Trophoblast cell (in vitro differentiated cells and primary cell): ENCODE measurements at regions not wholly inside any gene's neighbourhood (a gene's known extent, or its start where the extent isn't known, plus 50 kb on each side); places are given as distances from the start of the nearest gene placed in this dataset.
"Not testable (repeated sequence)": the region's sequence is repeated elsewhere in the genome, so short reads cannot be mapped to it uniquely, and the experiment has no call there.

Source experiments
- DNase-seq, 2 donors: peaks; one replicate each; pipeline ENCODE4 v3.0.0-alpha.2; 2016
- H2AFZ ChIP-seq: 2 replicates; pipeline ENCODE4 v1.6.1; 2013; ENCODE audit warnings: low read length, moderate library complexity, mild to moderate bottlenecking; ENCODE audit not compliant: insufficient read depth, poor library complexity
- H2AK5ac ChIP-seq: 2 replicates; pipeline ENCODE4 v1.6.1; 2013; ENCODE audit warnings: mild to moderate bottlenecking, low read length
- H2BK120ac ChIP-seq: 2 replicates; pipeline ENCODE4 v1.6.1; 2013; ENCODE audit warnings: low read length, mild to moderate bottlenecking, moderate library complexity; ENCODE audit not compliant: insufficient read depth, poor library complexity
- H2BK12ac ChIP-seq: 2 replicates; pipeline ENCODE4 v1.6.1; 2013; ENCODE audit warnings: mild to moderate bottlenecking, low read length, moderate library complexity
- H2BK5ac ChIP-seq: 2 replicates; pipeline ENCODE4 v1.6.1; 2013; ENCODE audit warnings: low read length, low read depth, moderate library complexity, mild to moderate bottlenecking; ENCODE audit not compliant: poor library complexity
- H3K14ac ChIP-seq: 2 replicates; pipeline ENCODE4 v1.6.1; 2013; ENCODE audit warnings: mild to moderate bottlenecking, low read length
- H3K18ac ChIP-seq: 2 replicates; pipeline ENCODE4 v1.6.1; 2013; ENCODE audit warnings: mild to moderate bottlenecking, low read length
- H3K23ac ChIP-seq: 2 replicates; pipeline ENCODE4 v1.6.1; 2013; ENCODE audit warnings: low read length
- H3K27ac ChIP-seq: 2 replicates; pipeline ENCODE4 v1.5.1; 2013; ENCODE audit warnings: low read depth, mild to moderate bottlenecking, inconsistent platforms, low read length, moderate library complexity
- H3K27me3 ChIP-seq: 2 replicates; pipeline ENCODE4 v1.6.1; 2013; ENCODE audit warnings: inconsistent platforms, mild to moderate bottlenecking, low read length, moderate library complexity; ENCODE audit not compliant: insufficient read depth
- H3K36me3 ChIP-seq, 2 experiments: 1 replicate in 1 of 2; 2 replicates in 1 of 2; pipeline ENCODE4 v1.6.1; 2013; ENCODE audit warnings: low read length in 2 of 2, mild to moderate bottlenecking in 2 of 2, moderate library complexity in 1 of 2; ENCODE audit not compliant: insufficient read depth in 2 of 2, control insufficient read depth in 1 of 2
- H3K4ac ChIP-seq: 2 replicates; pipeline ENCODE4 v1.6.1; 2013; ENCODE audit warnings: low read depth, mild to moderate bottlenecking, low read length, moderate library complexity
- H3K4me1 ChIP-seq, 2 experiments: 1 replicate in 1 of 2; 2 replicates in 1 of 2; pipeline ENCODE4 v1.6.1; 2013; ENCODE audit warnings: low read length in 2 of 2, mild to moderate bottlenecking in 2 of 2, moderate library complexity in 1 of 2; ENCODE audit not compliant: insufficient read depth in 2 of 2, control insufficient read depth in 1 of 2
- H3K4me2 ChIP-seq: 2 replicates; pipeline ENCODE4 v1.6.1; 2013; ENCODE audit warnings: inconsistent platforms, mild to moderate bottlenecking, low read length, moderate library complexity
- H3K4me3 ChIP-seq: 2 replicates; pipeline ENCODE4 v1.5.1; 2013; ENCODE audit warnings: mild to moderate bottlenecking, low read depth, low read length, inconsistent platforms
- H3K79me1 ChIP-seq: one replicate; pipeline ENCODE4 v1.6.1; 2013; ENCODE audit warnings: low read length
- H3K79me2 ChIP-seq: 2 replicates; pipeline ENCODE4 v1.6.1; 2013; ENCODE audit warnings: low read length, mild to moderate bottlenecking; ENCODE audit not compliant: control insufficient read depth, insufficient read depth, poor library complexity
- H3K9ac ChIP-seq: 2 replicates; pipeline ENCODE4 v1.6.1; 2013; ENCODE audit warnings: mild to moderate bottlenecking, low read length
- H3K9me3 ChIP-seq: 2 replicates; pipeline ENCODE4 v1.6.1; 2013; ENCODE audit warnings: low read depth, mild to moderate bottlenecking, control low read depth, inconsistent platforms, low read length; ENCODE audit not compliant: insufficient read depth
- H4K12ac ChIP-seq: 2 replicates; pipeline ENCODE4 v1.6.1; 2013; ENCODE audit warnings: low read depth, mild to moderate bottlenecking, low read length, moderate library complexity
- H4K8ac ChIP-seq: 2 replicates; pipeline ENCODE4 v1.6.1; 2013; ENCODE audit warnings: low read depth, mild to moderate bottlenecking, low read length, moderate library complexity
- H4K91ac ChIP-seq: one replicate; pipeline ENCODE4 v1.6.1; 2013; ENCODE audit warnings: low read depth, mild to moderate bottlenecking, low read length, moderate library complexity
- WGBS: extraction: QIAGEN DNeasy Blood & Tissue Kit; methylation state at CpG from one replicate; pipeline ENCODE4 v1.1.7; 2013; ENCODE audit warnings: missing lambda C conversion rate; ENCODE audit not compliant: insufficient read length, insufficient coverage; ENCODE audit errors: extremely low coverage; 5-methylcytosine and 5-hydroxymethylcytosine counted together

DNA sequence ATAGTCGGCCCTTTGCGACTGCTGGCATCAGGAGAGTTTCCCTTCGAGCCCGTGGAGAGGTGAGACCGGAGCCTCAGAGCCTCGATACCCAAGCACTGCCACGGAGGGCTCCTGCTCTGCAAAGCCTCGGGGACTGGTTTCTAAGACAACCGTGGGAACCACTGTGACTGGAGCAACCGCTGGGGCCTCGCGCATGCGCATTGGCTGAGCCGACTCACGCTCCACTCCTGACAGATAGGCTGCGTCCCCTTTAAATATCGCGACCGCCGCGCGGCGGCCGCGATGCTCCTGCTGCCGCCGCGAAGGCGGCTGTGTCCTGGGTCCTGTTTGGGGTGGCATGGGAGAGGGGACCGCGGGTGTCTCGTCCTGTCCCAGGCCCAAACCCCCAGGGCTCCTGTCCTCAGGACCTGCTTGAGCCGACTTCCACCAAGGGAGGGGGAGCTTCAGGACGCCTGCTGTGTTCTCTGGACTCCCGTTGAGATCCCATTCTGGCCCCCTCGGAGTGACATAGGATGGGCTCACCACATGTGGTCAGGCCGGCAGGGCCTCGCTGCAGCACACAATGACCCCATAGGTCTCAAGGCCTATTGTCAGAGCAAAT, 704.5 kb upstream of the TPTE start:
- not testable (repeated sequence) for H3K27me3 ChIP-seq, H3K9ac ChIP-seq, H3K79me2 ChIP-seq, H4K91ac ChIP-seq, H3K18ac ChIP-seq, H3K14ac ChIP-seq, H3K36me3 ChIP-seq, H3K79me1 ChIP-seq, H3K4me2 ChIP-seq, H3K27ac ChIP-seq, H3K4me1 ChIP-seq, H2AK5ac ChIP-seq, H3K23ac ChIP-seq, H3K4ac ChIP-seq, H2BK120ac ChIP-seq, H2BK12ac ChIP-seq, H3K4me3 ChIP-seq, DNase-seq, H2AFZ ChIP-seq, H4K12ac ChIP-seq, H4K8ac ChIP-seq, H3K9me3 ChIP-seq, H2BK5ac ChIP-seq
- WGBS, result no CpG with 5 or more reads among the region's 38 CpGs

DNA sequence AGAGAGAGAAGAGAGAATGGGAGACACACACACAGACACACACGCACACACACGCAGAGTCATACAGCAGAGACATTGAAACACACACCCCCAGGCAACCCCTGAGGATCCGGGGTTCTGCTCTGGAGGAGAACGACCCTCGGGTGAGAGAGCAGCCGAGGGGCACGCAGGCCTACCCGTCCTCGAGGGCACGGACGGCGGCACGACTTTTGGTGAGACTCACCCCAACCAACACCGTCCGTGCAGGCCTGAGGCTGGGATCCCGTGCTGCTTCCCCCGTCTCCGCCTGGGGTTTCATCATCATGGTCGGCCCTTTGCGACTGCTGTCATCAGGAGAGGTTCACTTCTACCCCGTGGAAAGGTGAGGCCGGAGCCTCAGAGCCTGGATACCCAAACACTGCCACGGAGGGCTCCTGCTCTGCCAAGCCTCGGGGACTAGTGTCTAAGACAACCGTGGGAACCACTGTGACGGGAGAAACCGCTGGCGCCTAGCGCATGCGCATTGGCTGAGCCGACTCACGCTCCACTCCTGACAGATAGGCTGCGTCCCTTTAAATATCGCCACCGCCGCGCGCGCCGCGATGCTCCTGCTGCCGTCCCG, 703.4 kb upstream of the TPTE start:
- H2BK12ac ChIP-seq, H3K79me1 ChIP-seq, H3K36me3 ChIP-seq, H3K4me1 ChIP-seq, H4K12ac ChIP-seq, H3K23ac ChIP-seq, H3K4ac ChIP-seq, H3K14ac ChIP-seq, H2BK120ac ChIP-seq, H2BK5ac ChIP-seq, H3K27ac ChIP-seq, DNase-seq, H2AFZ ChIP-seq, H3K27me3 ChIP-seq, H3K9me3 ChIP-seq, H4K8ac ChIP-seq, H4K91ac ChIP-seq, H3K79me2 ChIP-seq, H3K4me2 ChIP-seq, H3K4me3 ChIP-seq, H2AK5ac ChIP-seq, H3K9ac ChIP-seq, H3K18ac ChIP-seq: not testable (repeated sequence)
- WGBS, result no CpG with 5 or more reads among the region's 43 CpGs

DNA sequence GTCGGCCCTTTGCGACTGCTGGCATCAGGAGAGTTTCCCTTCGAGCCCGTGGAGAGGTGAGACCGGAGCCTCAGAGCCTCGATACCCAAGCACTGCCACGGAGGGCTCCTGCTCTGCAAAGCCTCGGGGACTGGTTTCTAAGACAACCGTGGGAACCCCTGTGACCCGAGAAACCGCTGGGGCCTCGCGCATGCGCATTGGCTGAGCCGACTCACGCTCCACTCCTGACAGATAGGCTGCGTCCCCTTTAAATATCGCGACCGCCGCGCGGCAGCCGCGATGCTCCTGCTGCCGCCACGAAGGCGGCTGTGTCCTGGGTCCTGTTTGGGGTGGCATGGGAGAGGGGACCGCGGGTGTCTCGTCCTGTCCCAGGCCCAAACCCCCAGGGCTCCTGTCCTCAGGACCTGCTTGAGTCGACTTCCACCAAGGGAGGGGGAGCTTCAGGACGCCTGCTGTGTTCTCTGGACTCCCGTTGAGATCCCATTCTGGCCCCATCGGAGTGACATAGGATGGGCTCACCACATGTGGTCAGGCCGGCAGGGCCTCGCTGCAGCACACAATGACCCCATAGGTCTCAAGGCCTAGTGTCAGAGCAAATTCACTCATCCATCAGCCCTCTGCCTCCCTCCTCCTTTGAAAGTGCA, 701.7 kb upstream of the TPTE start:
- H4K8ac ChIP-seq, H3K27me3 ChIP-seq, H2BK5ac ChIP-seq, H3K9me3 ChIP-seq, H2BK12ac ChIP-seq, H2AK5ac ChIP-seq, H3K79me1 ChIP-seq, H3K36me3 ChIP-seq, H2BK120ac ChIP-seq, H3K4me2 ChIP-seq, H3K14ac ChIP-seq, H3K4ac ChIP-seq, H3K23ac ChIP-seq, H4K12ac ChIP-seq, H3K4me3 ChIP-seq, H3K9ac ChIP-seq, DNase-seq, H3K27ac ChIP-seq, H3K4me1 ChIP-seq, H3K18ac ChIP-seq, H4K91ac ChIP-seq, H2AFZ ChIP-seq, H3K79me2 ChIP-seq: not testable (repeated sequence)
- WGBS, result no CpG with 5 or more reads among the region's 37 CpGs

DNA sequence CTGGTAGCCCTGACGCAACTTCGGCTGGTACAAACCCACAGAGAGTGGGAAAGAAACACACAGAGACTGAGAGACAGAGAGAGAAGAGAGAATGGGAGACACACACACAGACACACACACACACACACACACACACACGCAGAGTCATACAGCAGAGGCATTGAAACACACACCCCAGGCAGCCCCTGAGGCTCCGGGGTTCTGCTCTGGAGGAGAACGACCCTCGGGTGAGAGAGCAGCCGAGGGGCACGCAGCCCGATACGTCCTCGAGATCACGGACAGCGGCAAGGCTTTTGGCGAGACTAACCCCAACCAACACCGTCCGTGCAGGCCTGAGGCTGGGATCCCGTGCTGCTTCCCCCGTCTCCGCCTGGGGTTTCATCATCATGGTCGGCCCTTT, 700.8 kb upstream of the TPTE start:
- H2BK5ac ChIP-seq, H3K36me3 ChIP-seq, H3K4me2 ChIP-seq, H3K9me3 ChIP-seq, H3K4me3 ChIP-seq, H2AK5ac ChIP-seq, H3K27ac ChIP-seq, H4K91ac ChIP-seq, H3K79me2 ChIP-seq, H3K9ac ChIP-seq, H3K4me1 ChIP-seq, H2AFZ ChIP-seq, H4K12ac ChIP-seq, DNase-seq, H3K79me1 ChIP-seq, H3K18ac ChIP-seq, H3K14ac ChIP-seq, H2BK120ac ChIP-seq, H4K8ac ChIP-seq, H3K4ac ChIP-seq, H2BK12ac ChIP-seq, H3K23ac ChIP-seq, H3K27me3 ChIP-seq: not testable (repeated sequence)
- WGBS, result no CpG with 5 or more reads among the region's 20 CpGs
